AG04450 (cell line): ENCODE measurements at regions not wholly inside any gene's neighbourhood (a gene's known extent, or its start where the extent isn't known, plus 50 kb on each side); places are given as distances from the start of the nearest gene placed in this dataset.

Experiments
- CTCF ChIA-PET: fragments of 300-600, 350-600 bp; formaldehyde crosslinking; extraction: SDS; loops from one replicate; lab custom pipeline; 2022; ENCODE audit warnings: antibody characterized with exemption, inconsistent platforms; lab: Charles Lee
- POLR2A ChIA-PET: fragments of 350-600 bp; formaldehyde crosslinking; extraction: SDS; loops from one replicate; lab custom pipeline; 2021; ENCODE audit warnings: antibody characterized with exemption, inconsistent platforms; lab: Yijun Ruan, JAX
- DNase-seq: peaks from one replicate; pipeline ENCODE4 v3.0.0-alpha.2; 2011; ENCODE audit warnings: low read depth, low spot score
- H3K27ac ChIP-seq: one replicate; pipeline ENCODE4 v1.5.1; 2012; ENCODE audit warnings: low read depth, low read length, control low read depth
- H3K27me3 ChIP-seq: one replicate; pipeline ENCODE4 v1.6.0; 2012; ENCODE audit warnings: low read length; ENCODE audit not compliant: control insufficient read depth, insufficient read depth
- H3K4me3 ChIP-seq: 2 replicates; pipeline ENCODE4 v1.5.1; 2011; ENCODE audit warnings: mild to moderate bottlenecking, low read depth, low read length, control low read depth
- H3K9me3 ChIP-seq: 2 replicates; pipeline ENCODE4 v1.5.1; 2012; ENCODE audit warnings: low read length; ENCODE audit not compliant: control insufficient read depth, insufficient read depth
- TF ChIP-seq, protein P1 (sequence below): IDR thresholded peaks from 2 replicates; pipeline ENCODE4 v1.5.1; 2011; ENCODE audit warnings: low read depth, low read length, control low read depth, inconsistent platforms

DNA sequence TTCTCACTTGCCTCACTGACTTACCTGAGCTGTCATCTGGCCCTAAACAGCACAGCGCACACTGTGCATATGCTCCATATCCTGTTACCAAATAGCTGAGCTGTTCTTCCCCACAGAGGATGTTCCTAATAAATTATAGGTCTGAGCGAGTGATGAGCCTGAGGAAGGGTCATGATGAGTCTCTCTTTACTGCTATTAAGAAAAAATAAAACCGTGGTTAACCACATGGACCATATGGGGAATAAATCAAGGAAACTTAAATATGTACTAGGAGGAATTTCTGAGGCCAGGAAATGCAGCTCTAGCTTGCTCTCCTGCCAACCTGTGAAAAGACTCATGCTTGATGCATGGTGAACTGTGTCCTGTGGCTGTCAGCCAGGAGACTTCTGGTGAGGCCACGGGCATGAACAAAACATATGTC, 424.8 kb upstream of the DMAC1 start:
- no peak for DNase-seq
- Histone ChIP-seq H3K27ac (no peak overlapping the region), H3K27me3 (no peaks in the 10 kb centered on the region), H3K4me3 (no peak overlapping the region), H3K9me3 (peaks cover 4% of the 10 kb centered on the region; the same call in 1 of the 2 replicates)
- TF ChIP-seq, protein P1, sequence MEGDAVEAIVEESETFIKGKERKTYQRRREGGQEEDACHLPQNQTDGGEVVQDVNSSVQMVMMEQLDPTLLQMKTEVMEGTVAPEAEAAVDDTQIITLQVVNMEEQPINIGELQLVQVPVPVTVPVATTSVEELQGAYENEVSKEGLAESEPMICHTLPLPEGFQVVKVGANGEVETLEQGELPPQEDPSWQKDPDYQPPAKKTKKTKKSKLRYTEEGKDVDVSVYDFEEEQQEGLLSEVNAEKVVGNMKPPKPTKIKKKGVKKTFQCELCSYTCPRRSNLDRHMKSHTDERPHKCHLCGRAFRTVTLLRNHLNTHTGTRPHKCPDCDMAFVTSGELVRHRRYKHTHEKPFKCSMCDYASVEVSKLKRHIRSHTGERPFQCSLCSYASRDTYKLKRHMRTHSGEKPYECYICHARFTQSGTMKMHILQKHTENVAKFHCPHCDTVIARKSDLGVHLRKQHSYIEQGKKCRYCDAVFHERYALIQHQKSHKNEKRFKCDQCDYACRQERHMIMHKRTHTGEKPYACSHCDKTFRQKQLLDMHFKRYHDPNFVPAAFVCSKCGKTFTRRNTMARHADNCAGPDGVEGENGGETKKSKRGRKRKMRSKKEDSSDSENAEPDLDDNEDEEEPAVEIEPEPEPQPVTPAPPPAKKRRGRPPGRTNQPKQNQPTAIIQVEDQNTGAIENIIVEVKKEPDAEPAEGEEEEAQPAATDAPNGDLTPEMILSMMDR = no peak
- POLR2A ChIA-PET = no interaction called here
- CTCF ChIA-PET = no interaction called here

DNA sequence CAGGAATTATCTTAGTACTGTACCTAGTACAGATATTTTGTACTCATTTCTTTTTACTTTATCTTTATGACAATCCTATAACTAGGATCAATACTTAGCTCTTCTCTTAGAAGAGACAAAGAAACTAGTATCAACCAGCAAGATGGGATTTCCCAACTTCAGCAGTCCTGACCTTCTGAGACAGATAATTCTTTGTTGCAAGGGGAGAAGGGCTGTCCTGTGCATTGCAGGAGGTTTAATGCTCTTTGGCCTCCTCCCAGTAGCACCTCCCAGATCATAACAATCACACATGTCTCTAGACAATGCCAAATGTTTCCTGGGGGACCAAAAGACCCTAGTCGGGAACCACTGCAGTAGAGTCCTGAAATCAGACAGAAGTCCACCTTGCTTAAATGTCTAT, 424.3 kb upstream of the DMAC1 start:
- H3K27ac ChIP-seq = no peak overlapping the region
- no peak for DNase-seq
- ChIA-PET CTCF (no interaction called here), POLR2A (no interaction called here)
- no peaks in the 10 kb centered on the region for H3K27me3 ChIP-seq
- no peak overlapping the region for H3K4me3 ChIP-seq
- H3K9me3 ChIP-seq = peaks cover 4% of the 10 kb centered on the region; the same call in 1 of the 2 replicates
- TF ChIP-seq, protein P1 = no peak

- ChIA-PET POLR2A (no interaction called here), CTCF (no interaction called here)
- Histone ChIP-seq H3K27ac (no peak overlapping the region), H3K4me3 (no peak overlapping the region), H3K9me3 (peaks cover 4% of the 10 kb centered on the region; the same call in 1 of the 2 replicates), H3K27me3 (no peaks in the 10 kb centered on the region)
- TF ChIP-seq, protein P1 = no peak
- no peak for DNase-seq
Measured at GRCh38 chr9:8221462-8221861, 421.9 kb upstream of the DMAC1 start.

DNA sequence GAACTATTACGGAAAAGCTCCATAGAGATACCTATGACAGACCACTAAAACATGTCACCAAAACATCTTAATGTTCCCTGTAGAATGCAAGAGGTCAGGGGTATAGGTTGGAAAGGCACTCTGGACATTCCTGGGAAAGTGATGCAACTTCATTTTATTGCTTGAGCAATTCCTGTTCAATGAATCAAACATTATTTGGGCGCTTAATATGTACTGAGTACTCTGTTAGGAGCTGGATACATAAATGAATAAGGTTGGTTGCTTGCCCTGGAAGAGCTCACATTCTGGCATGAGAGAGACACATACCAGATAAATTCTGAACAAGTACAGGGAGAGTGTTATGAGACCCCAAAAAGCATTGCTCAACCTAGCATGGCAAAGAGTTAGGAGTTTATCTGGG, 408.9 kb upstream of the DMAC1 start:
- TF ChIP-seq, protein P1 = no peak
- no peak overlapping the region for H3K27ac ChIP-seq
- no peak overlapping the region for H3K4me3 ChIP-seq
- H3K27me3 ChIP-seq = no peaks in the 10 kb centered on the region
- H3K9me3 ChIP-seq = no peaks in the 10 kb centered on the region
- POLR2A ChIA-PET = no interaction called here
- DNase-seq = no peak
- CTCF ChIA-PET = no interaction called here

GRCh38 chr9:8207596-8207995, 408.0 kb upstream of the DMAC1 start:
- TF ChIP-seq, protein P1 = no peak
- POLR2A ChIA-PET = no interaction called here
- no peak for DNase-seq
- Histone ChIP-seq H3K9me3 (no peaks in the 10 kb centered on the region), H3K4me3 (no peak overlapping the region), H3K27ac (no peak overlapping the region), H3K27me3 (no peaks in the 10 kb centered on the region)
- CTCF ChIA-PET = no interaction called here
